ENCODE measurements at regions not wholly inside any gene's neighbourhood (a gene's known extent, or its start where the extent isn't known, plus 50 kb on each side); places are given as distances from the start of the nearest gene placed in this dataset.

DNA sequence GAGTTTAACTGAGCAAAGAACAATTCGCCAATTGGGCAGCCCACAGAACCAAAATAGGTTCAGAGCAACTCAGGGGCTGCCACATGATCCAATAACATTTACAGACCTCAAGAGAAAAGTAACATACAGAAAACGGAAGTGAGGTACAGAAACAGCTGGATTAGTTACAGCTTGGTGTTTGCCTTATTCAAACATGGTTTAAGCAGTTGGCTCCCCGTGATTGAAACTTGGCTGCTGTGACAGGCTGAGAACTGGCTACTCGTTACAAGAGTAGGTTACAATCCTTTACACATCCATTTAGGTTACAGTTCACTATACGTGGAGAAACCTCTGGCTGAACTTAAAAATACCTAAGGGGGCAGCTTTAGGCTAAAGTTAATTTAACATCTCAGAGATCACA, 673.1 kb upstream of the PHF14 start:
- TF ChIP-seq, protein P1, sequence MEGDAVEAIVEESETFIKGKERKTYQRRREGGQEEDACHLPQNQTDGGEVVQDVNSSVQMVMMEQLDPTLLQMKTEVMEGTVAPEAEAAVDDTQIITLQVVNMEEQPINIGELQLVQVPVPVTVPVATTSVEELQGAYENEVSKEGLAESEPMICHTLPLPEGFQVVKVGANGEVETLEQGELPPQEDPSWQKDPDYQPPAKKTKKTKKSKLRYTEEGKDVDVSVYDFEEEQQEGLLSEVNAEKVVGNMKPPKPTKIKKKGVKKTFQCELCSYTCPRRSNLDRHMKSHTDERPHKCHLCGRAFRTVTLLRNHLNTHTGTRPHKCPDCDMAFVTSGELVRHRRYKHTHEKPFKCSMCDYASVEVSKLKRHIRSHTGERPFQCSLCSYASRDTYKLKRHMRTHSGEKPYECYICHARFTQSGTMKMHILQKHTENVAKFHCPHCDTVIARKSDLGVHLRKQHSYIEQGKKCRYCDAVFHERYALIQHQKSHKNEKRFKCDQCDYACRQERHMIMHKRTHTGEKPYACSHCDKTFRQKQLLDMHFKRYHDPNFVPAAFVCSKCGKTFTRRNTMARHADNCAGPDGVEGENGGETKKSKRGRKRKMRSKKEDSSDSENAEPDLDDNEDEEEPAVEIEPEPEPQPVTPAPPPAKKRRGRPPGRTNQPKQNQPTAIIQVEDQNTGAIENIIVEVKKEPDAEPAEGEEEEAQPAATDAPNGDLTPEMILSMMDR (IDR thresholded peaks at IDR 0.05), result no peak
- TF ChIP-seq EZH2 (IDR thresholded peaks at IDR 0.05), result no peak
